ENCODE measurements at regions not wholly inside any gene's neighbourhood (a gene's known extent, or its start where the extent isn't known, plus 50 kb on each side); places are given as distances from the start of the nearest gene placed in this dataset.

- DNase-seq: no peak
These were observed 95.5 kb downstream of the FAM204A start for GRCh38 chr10:118246332-118247295.

GRCh38 chr10:118243907-118244306 lies 98.2 kb downstream of the FAM204A start:
- no peak for DNase-seq

GRCh38 chr10:118241229-118242137 lies 100.6 kb downstream of the FAM204A start:
- DNase-seq: peak; percentile 37

- DNase-seq: no peak
These were observed 102.9 kb downstream of the FAM204A start for GRCh38 chr10:118239236-118239630.

- DNase-seq: no peak
These were observed 103.4 kb downstream of the FAM204A start for GRCh38 chr10:118238573-118239235.

- DNase-seq: no peak
These were observed 104.2 kb downstream of the FAM204A start for GRCh38 chr10:118237930-118238329.

- no peak for DNase-seq
These were observed 107.4 kb downstream of the FAM204A start for GRCh38 chr10:118234683-118235082.

- DNase-seq: no peak
These were observed 121.7 kb downstream of the FAM204A start for GRCh38 chr10:118220346-118220850.

- no peak for DNase-seq
These were observed 123.6 kb downstream of the FAM204A start for GRCh38 chr10:118218562-118218961.

GRCh38 chr10:118216571-118217170 lies 125.5 kb downstream of the FAM204A start:
- DNase-seq: no peak

GRCh38 chr10:118216020-118216419 lies 126.1 kb downstream of the FAM204A start:
- DNase-seq: no peak

- no peak for DNase-seq
These were observed 127.3 kb downstream of the FAM204A start for GRCh38 chr10:118214776-118215175.

- DNase-seq: no peak
These were observed 128.7 kb downstream of the FAM204A start for GRCh38 chr10:118213436-118213835.

- no peak for DNase-seq
These were observed 131.8 kb downstream of the FAM204A start for GRCh38 chr10:118210276-118210675.

- no peak for DNase-seq
These were observed 132.9 kb downstream of the FAM204A start for GRCh38 chr10:118209215-118209614.

- DNase-seq: no peak
These were observed 134.6 kb downstream of the FAM204A start for GRCh38 chr10:118207470-118208007.

- no peak for DNase-seq
These were observed 137.7 kb downstream of the FAM204A start for GRCh38 chr10:118204292-118204943.

GRCh38 chr10:118203461-118203860 lies 138.7 kb downstream of the FAM204A start:
- no peak for DNase-seq

- DNase-seq: no peak
These were observed 146.4 kb downstream of the FAM204A start for GRCh38 chr10:118195729-118196128.

- DNase-seq: no peak
These were observed 146.9 kb upstream of the RAB11FIP2 start for GRCh38 chr10:118193642-118194041.

- no peak for DNase-seq
These were observed 134.3 kb upstream of the RAB11FIP2 start for GRCh38 chr10:118181021-118181420.

Data from NCI-H2029 (cell line).